Upper lobe of right lung (tissue), 1 donor: ENCODE measurements at regions not wholly inside any gene's neighbourhood (a gene's known extent, or its start where the extent isn't known, plus 50 kb on each side); places are given as distances from the start of the nearest gene placed in this dataset.

ENCODE experiments used
- ATAC-seq: fragments of 200-7000 bp; cut with Tn5 transposase; one replicate; pipeline ENCODE4 v1.9.1; 2020; ENCODE audit warnings: mild to moderate bottlenecking, moderate library complexity
- DNase-seq: peaks from one replicate; pipeline ENCODE4 v3.0.0-alpha.2; 2020
- H3K27ac ChIP-seq: fragments of 200-600 bp; one replicate; pipeline ENCODE4 v1.8.0; 2022
- H3K27me3 ChIP-seq: fragments of 200-600 bp; one replicate; pipeline ENCODE4 v1.8.0; 2022; ENCODE audit warnings: mild to moderate bottlenecking
- H3K36me3 ChIP-seq: fragments of 200-600 bp; one replicate; pipeline ENCODE4 v1.8.0; 2022
- H3K4me1 ChIP-seq: fragments of 200-600 bp; one replicate; pipeline ENCODE4 v1.8.0; 2022
- H3K4me3 ChIP-seq: fragments of 200-600 bp; one replicate; pipeline ENCODE4 v1.8.0; 2022; ENCODE audit warnings: mild to moderate bottlenecking
- H3K9me3 ChIP-seq: fragments of 200-600 bp; one replicate; pipeline ENCODE4 v1.8.0; 2022
- CTCF ChIP-seq: fragments of 200-600 bp; IDR thresholded peaks from one replicate; pipeline ENCODE4 v1.8.0; 2022; ENCODE audit warnings: antibody characterized with exemption
- intact Hi-C: fragments of 100-400 bp; cut with DNase I; formaldehyde crosslinking; loops from one replicate; pipeline ENCODE4 v1.11.0; 2022
- donor health status: DM: no; HTN: yes; CAD: no; lungs with severe emphysema.

- H3K36me3 ChIP-seq, result no peaks in the 10 kb centered on the region
- ATAC-seq (no peak), DNase-seq (no peak)
- no peaks in the 10 kb centered on the region for H3K27me3 ChIP-seq
- H3K4me1 ChIP-seq, result no peaks in the 10 kb centered on the region
- TF ChIP-seq CTCF, result no peak
- H3K27ac ChIP-seq, result no peak overlapping the region
- H3K9me3 ChIP-seq, result no peaks in the 10 kb centered on the region
- no peak overlapping the region for H3K4me3 ChIP-seq
- intact Hi-C loops, result no loop called here
Observed at GRCh38 chr14:22044193-22044592, 370.6 kb upstream of the OR4E1 start.

- Histone ChIP-seq H3K27me3 (no peaks in the 10 kb centered on the region), H3K9me3 (no peaks in the 10 kb centered on the region), H3K27ac (no peak overlapping the region), H3K4me1 (no peaks in the 10 kb centered on the region), H3K4me3 (no peak overlapping the region), H3K36me3 (no peaks in the 10 kb centered on the region)
- intact Hi-C loops, result no loop called here
- no peak for DNase-seq
- no peak for ATAC-seq
- TF ChIP-seq CTCF, result no peak
Observed at GRCh38 chr14:22040781-22041125, 367.1 kb upstream of the OR4E1 start.

GRCh38 chr14:22039938-22040780 is 366.5 kb upstream of the OR4E1 start:
- intact Hi-C loops, result no loop called here
- H3K9me3 ChIP-seq, result no peaks in the 10 kb centered on the region
- ATAC-seq (peak; percentile 62), DNase-seq (no peak)
- no peak overlapping the region for H3K4me3 ChIP-seq
- H3K36me3 ChIP-seq, result no peaks in the 10 kb centered on the region
- H3K4me1 ChIP-seq, result no peaks in the 10 kb centered on the region
- peak; percentile 62 for TF ChIP-seq CTCF
- H3K27me3 ChIP-seq, result no peaks in the 10 kb centered on the region
- no peak overlapping the region for H3K27ac ChIP-seq

GRCh38 chr14:22036541-22037239 is 363.1 kb upstream of the OR4E1 start:
- Histone ChIP-seq H3K27me3 (no peaks in the 10 kb centered on the region), H3K36me3 (no peaks in the 10 kb centered on the region), H3K4me1 (no peaks in the 10 kb centered on the region), H3K9me3 (no peaks in the 10 kb centered on the region), H3K4me3 (no peak overlapping the region), H3K27ac (no peak overlapping the region)
- intact Hi-C loops, result no loop called here
- no peak for ATAC-seq
- TF ChIP-seq CTCF, result no peak
- no peak for DNase-seq

- H3K36me3 ChIP-seq, result no peaks in the 10 kb centered on the region
- intact Hi-C loops, result no loop called here
- H3K9me3 ChIP-seq, result no peaks in the 10 kb centered on the region
- H3K27ac ChIP-seq, result no peak overlapping the region
- ATAC-seq, result no peak
- no peak for TF ChIP-seq CTCF
- no peaks in the 10 kb centered on the region for H3K27me3 ChIP-seq
- no peak overlapping the region for H3K4me3 ChIP-seq
- no peak for DNase-seq
- H3K4me1 ChIP-seq, result no peaks in the 10 kb centered on the region
Observed at GRCh38 chr14:22026527-22026926, 352.9 kb upstream of the OR4E1 start.
